ENCODE measurements at regions not wholly inside any gene's neighbourhood (a gene's known extent, or its start where the extent isn't known, plus 50 kb on each side); places are given as distances from the start of the nearest gene placed in this dataset.

DNA sequence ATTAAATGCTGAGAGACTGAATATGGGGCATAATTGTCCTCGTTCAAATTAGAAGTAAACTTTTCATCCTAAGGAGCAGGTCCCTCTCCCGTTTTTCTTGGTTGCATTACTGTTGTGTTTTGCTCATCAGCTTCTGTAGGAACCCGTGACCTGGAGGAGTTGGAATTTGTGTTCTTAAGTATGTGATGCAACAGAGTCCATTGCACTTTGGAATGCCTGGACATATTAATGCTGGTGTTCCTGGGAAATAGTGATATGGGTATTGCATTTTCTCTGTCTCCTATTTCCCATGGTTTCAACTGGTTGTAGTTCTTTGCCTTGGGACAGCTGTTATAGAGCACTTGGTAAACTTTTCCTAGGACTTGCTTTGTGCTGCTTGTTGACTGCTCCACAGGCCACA, 417.8 kb upstream of the LCORL start (continued):
- TF ChIP-seq, protein P1, sequence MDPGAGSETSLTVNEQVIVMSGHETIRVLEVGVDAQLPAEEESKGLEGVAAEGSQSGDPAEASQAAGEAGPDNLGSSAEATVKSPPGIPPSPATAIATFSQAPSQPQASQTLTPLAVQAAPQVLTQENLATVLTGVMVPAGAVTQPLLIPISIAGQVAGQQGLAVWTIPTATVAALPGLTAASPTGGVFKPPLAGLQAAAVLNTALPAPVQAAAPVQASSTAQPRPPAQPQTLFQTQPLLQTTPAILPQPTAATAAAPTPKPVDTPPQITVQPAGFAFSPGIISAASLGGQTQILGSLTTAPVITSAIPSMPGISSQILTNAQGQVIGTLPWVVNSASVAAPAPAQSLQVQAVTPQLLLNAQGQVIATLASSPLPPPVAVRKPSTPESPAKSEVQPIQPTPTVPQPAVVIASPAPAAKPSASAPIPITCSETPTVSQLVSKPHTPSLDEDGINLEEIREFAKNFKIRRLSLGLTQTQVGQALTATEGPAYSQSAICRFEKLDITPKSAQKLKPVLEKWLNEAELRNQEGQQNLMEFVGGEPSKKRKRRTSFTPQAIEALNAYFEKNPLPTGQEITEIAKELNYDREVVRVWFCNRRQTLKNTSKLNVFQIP (CRISPR knock-in tag; IDR thresholded peaks at IDR 0.05; ENCODE audit: borderline replicate concordance, low read depth): no peak
- no peak for TF ChIP-seq ISL1 (CRISPR knock-in tag; IDR thresholded peaks at IDR 0.05)
- TF ChIP-seq, protein P2, sequence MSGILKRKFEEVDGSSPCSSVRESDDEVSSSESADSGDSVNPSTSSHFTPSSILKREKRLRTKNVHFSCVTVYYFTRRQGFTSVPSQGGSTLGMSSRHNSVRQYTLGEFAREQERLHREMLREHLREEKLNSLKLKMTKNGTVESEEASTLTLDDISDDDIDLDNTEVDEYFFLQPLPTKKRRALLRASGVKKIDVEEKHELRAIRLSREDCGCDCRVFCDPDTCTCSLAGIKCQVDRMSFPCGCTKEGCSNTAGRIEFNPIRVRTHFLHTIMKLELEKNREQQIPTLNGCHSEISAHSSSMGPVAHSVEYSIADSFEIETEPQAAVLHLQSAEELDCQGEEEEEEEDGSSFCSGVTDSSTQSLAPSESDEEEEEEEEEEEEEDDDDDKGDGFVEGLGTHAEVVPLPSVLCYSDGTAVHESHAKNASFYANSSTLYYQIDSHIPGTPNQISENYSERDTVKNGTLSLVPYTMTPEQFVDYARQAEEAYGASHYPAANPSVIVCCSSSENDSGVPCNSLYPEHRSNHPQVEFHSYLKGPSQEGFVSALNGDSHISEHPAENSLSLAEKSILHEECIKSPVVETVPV (CRISPR knock-in tag; IDR thresholded peaks at IDR 0.05): no peak
- no peak for TF ChIP-seq ZNF70 (CRISPR knock-in tag; IDR thresholded peaks at IDR 0.05)
- no peak for TF ChIP-seq RARB (CRISPR knock-in tag; IDR thresholded peaks at IDR 0.05)
- TF ChIP-seq ZFP3 (CRISPR knock-in tag; IDR thresholded peaks at IDR 0.05): no peak

DNA sequence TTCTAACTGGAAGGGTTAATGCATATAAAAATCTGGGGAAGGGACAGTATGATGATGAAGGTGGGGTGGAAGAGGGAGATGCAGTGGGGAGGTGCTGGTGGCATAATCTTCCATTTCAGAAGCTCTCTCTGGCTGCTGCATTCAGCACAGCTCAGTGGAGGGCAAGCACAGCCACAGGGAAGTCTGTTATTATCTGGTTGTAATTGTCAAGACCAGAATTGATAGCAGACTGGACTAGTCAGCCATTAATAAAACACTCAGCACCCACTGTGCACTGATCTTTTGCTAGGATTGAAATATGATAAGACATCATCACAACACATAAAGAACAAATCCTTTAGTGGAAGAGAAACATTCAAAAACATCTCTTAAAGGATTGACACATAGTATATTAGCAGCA, 414.2 kb upstream of the LCORL start:
- no peak for ATAC-seq
- TF ChIP-seq, protein P3, sequence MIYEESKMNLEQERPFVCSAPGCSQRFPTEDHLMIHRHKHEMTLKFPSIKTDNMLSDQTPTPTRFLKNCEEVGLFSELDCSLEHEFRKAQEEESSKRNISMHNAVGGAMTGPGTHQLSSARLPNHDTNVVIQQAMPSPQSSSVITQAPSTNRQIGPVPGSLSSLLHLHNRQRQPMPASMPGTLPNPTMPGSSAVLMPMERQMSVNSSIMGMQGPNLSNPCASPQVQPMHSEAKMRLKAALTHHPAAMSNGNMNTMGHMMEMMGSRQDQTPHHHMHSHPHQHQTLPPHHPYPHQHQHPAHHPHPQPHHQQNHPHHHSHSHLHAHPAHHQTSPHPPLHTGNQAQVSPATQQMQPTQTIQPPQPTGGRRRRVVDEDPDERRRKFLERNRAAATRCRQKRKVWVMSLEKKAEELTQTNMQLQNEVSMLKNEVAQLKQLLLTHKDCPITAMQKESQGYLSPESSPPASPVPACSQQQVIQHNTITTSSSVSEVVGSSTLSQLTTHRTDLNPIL (CRISPR knock-in tag; IDR thresholded peaks at IDR 0.05; ENCODE audit: low read depth): no peak
- no peak for TF ChIP-seq TOX (CRISPR knock-in tag; IDR thresholded peaks at IDR 0.05; ENCODE audit: borderline replicate concordance)
- no peak for TF ChIP-seq SNAI2 (CRISPR knock-in tag; IDR thresholded peaks at IDR 0.05)
- TF ChIP-seq, protein P4, sequence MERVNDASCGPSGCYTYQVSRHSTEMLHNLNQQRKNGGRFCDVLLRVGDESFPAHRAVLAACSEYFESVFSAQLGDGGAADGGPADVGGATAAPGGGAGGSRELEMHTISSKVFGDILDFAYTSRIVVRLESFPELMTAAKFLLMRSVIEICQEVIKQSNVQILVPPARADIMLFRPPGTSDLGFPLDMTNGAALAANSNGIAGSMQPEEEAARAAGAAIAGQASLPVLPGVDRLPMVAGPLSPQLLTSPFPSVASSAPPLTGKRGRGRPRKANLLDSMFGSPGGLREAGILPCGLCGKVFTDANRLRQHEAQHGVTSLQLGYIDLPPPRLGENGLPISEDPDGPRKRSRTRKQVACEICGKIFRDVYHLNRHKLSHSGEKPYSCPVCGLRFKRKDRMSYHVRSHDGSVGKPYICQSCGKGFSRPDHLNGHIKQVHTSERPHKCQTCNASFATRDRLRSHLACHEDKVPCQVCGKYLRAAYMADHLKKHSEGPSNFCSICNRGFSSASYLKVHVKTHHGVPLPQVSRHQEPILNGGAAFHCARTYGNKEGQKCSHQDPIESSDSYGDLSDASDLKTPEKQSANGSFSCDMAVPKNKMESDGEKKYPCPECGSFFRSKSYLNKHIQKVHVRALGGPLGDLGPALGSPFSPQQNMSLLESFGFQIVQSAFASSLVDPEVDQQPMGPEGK (CRISPR knock-in tag; IDR thresholded peaks at IDR 0.05; ENCODE audit: borderline replicate concordance): no peak
- TF ChIP-seq ZNF565 (CRISPR knock-in tag; conservative IDR thresholded peaks at IDR 0.05; ENCODE audit: low read depth): no peak
- TF ChIP-seq ZFP3 (CRISPR knock-in tag; IDR thresholded peaks at IDR 0.05): no peak
- TF ChIP-seq BACH2 (CRISPR knock-in tag; IDR thresholded peaks at IDR 0.05; ENCODE audit: borderline replicate concordance): no peak
- TF ChIP-seq ZFP30 (CRISPR knock-in tag; IDR thresholded peaks at IDR 0.05): no peak
- no peak for TF ChIP-seq OSR1 (CRISPR knock-in tag; IDR thresholded peaks at IDR 0.05)
- no peak for TF ChIP-seq ZC3H10 (CRISPR knock-in tag; IDR thresholded peaks at IDR 0.05)
- no peak for TF ChIP-seq ZNF70 (CRISPR knock-in tag; IDR thresholded peaks at IDR 0.05)
- no peak for TF ChIP-seq ARNTL (CRISPR knock-in tag; IDR thresholded peaks at IDR 0.05; ENCODE audit: borderline replicate concordance, low read depth)
- TF ChIP-seq ESRRG (CRISPR knock-in tag; IDR thresholded peaks at IDR 0.05): no peak
- TF ChIP-seq, protein P5, sequence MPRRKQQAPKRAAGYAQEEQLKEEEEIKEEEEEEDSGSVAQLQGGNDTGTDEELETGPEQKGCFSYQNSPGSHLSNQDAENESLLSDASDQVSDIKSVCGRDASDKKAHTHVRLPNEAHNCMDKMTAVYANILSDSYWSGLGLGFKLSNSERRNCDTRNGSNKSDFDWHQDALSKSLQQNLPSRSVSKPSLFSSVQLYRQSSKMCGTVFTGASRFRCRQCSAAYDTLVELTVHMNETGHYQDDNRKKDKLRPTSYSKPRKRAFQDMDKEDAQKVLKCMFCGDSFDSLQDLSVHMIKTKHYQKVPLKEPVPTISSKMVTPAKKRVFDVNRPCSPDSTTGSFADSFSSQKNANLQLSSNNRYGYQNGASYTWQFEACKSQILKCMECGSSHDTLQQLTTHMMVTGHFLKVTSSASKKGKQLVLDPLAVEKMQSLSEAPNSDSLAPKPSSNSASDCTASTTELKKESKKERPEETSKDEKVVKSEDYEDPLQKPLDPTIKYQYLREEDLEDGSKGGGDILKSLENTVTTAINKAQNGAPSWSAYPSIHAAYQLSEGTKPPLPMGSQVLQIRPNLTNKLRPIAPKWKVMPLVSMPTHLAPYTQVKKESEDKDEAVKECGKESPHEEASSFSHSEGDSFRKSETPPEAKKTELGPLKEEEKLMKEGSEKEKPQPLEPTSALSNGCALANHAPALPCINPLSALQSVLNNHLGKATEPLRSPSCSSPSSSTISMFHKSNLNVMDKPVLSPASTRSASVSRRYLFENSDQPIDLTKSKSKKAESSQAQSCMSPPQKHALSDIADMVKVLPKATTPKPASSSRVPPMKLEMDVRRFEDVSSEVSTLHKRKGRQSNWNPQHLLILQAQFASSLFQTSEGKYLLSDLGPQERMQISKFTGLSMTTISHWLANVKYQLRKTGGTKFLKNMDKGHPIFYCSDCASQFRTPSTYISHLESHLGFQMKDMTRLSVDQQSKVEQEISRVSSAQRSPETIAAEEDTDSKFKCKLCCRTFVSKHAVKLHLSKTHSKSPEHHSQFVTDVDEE (CRISPR knock-in tag; IDR thresholded peaks at IDR 0.05): no peak

DNA sequence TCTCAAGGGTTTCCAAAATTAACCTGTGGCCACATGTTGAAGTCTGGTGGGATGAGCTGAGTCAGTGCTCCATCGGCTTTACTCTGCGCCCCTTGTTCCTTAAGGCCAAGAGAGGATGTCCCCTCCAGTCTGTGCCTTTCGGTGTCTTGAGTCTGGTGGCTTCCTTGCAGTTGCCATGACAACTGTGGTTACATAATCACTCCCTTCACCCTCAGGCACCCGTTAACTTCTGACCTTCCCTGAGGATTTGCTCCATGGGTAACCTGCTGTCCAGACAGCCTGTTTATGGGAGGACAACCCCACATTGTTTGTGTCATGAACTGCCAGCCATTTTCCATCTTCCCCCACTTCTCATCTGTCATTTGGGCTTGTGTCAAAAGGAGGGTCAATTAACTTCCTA, 401.1 kb upstream of the LCORL start:
- no peak for ATAC-seq
- TF ChIP-seq CSDC2 (CRISPR knock-in tag; IDR thresholded peaks at IDR 0.05) (no peak), SNAI2 (CRISPR knock-in tag; IDR thresholded peaks at IDR 0.05) (no peak), OSR1 (CRISPR knock-in tag; IDR thresholded peaks at IDR 0.05) (no peak), GLIS3 (CRISPR knock-in tag; IDR thresholded peaks at IDR 0.05) (no peak)

DNA sequence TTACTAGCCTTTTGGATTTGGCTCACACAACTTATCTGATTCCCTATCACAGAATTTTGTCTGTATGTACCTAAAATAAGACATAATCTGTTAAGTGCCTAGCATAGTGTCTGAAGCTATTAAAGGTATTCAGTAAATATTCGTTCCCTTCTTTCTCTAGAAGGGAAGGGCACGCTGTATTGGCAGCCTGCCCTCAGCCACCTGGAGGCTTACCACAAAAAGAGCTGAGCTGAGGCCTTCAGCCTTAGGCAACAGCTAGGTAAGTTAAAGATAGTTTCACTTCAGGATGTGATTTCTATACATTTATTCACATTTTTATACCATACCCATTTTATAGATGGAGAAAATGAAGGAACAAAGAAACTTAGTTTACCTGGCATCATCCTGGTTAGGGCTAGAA, 400.0 kb upstream of the LCORL start:
- ATAC-seq: no peak
- TF ChIP-seq SNAI2 (CRISPR knock-in tag; IDR thresholded peaks at IDR 0.05): no peak
- no peak for TF ChIP-seq CSDC2 (CRISPR knock-in tag; IDR thresholded peaks at IDR 0.05)
- no peak for TF ChIP-seq RARB (CRISPR knock-in tag; IDR thresholded peaks at IDR 0.05)
- TF ChIP-seq, protein P1 (CRISPR knock-in tag; IDR thresholded peaks at IDR 0.05; ENCODE audit: borderline replicate concordance, low read depth): no peak
- TF ChIP-seq, protein P5 (CRISPR knock-in tag; IDR thresholded peaks at IDR 0.05): no peak
- no peak for TF ChIP-seq ZFP3 (CRISPR knock-in tag; IDR thresholded peaks at IDR 0.05)
- no peak for TF ChIP-seq ESRRG (CRISPR knock-in tag; IDR thresholded peaks at IDR 0.05)
- TF ChIP-seq, protein P3 (CRISPR knock-in tag; IDR thresholded peaks at IDR 0.05; ENCODE audit: low read depth): no peak
- TF ChIP-seq TCF4 (CRISPR knock-in tag; IDR thresholded peaks at IDR 0.05; ENCODE audit: borderline replicate concordance): no peak

Data from SK-N-SH treated with all-trans-retinoic acid at 6 μM for 48 hours (cell line).